K562 (cell line): ENCODE measurements at regions not wholly inside any gene's neighbourhood (a gene's known extent, or its start where the extent isn't known, plus 50 kb on each side); places are given as distances from the start of the nearest gene placed in this dataset.

Experiments used
- ATAC-seq: fragments of 200-7000 bp; cut with Tn5 transposase; 3 replicates; pipeline ENCODE4 v1.9.1; 2020; ENCODE audit warnings: moderate library complexity
- BruUV-seq: library from RNA; stranded (reverse); fragments of 400-500 nt; replicated peaks from 2 replicates; lab custom pipeline; 2021; lab: Mats Ljungman, UMichigan
- CTCF ChIA-PET: fragments of 300-600 bp; formaldehyde crosslinking; extraction: SDS; loops from one replicate; lab custom pipeline; 2021; ENCODE audit warnings: low intra/inter-chr PET ratio; lab: Yijun Ruan, JAX
- POLR2A ChIA-PET: fragments of 300-600, 350-650 bp; sonication (Branson Sonifier 250); formaldehyde crosslinking; extraction: SDS; loops from one replicate; lab custom pipeline; 2021; ENCODE audit warnings: antibody characterized with exemption, inconsistent platforms; lab: Yijun Ruan, JAX
- DNase-seq, 4 experiments: peaks; one replicate each; pipeline versions ENCODE4 v3.0.0 to v3.0.0-alpha.2; 2011 to 2018; ENCODE audit warnings: low spot score in 3 of 4, mixed read lengths in 3 of 4; ENCODE audit errors: extremely low read depth in 1 of 4
- FAIRE-seq: peaks from 2 replicates; lab custom pipeline; 2011; peaks lifted over from hg19 to GRCh38; lab: Jason Lieb, UNC
- H2AFZ ChIP-seq: 2 replicates; pipeline ENCODE4 v1.6.0; 2011; ENCODE audit warnings: low read depth, low read length, control low read depth, inconsistent platforms
- H3K27ac ChIP-seq: fragments of 200-600 bp; 3 replicates; pipeline ENCODE4 v1.8.0; 2011; ENCODE audit warnings: low read depth, mild to moderate bottlenecking, control low read depth, inconsistent platforms, low read length, moderate library complexity, mixed read lengths; ENCODE audit errors: extremely low read depth
- H3K27me3 ChIP-seq, 2 experiments: fragments of 300-600 bp in 1 of 2; 2 replicates in 1 of 2; 3 replicates in 1 of 2; pipeline versions ENCODE4 v1.6.0 to v1.8.0; 2011; ENCODE audit warnings: inconsistent platforms in 2 of 2, low read length in 2 of 2, mild to moderate bottlenecking in 1 of 2, mixed read lengths in 1 of 2, moderate library complexity in 1 of 2; ENCODE audit not compliant: control insufficient read depth in 2 of 2, insufficient read depth in 2 of 2
- H3K36me3 ChIP-seq: fragments of 300-600 bp; 3 replicates; pipeline ENCODE4 v1.8.0; 2011; ENCODE audit warnings: mild to moderate bottlenecking, low read length, inconsistent platforms; ENCODE audit not compliant: control insufficient read depth, insufficient read depth
- H3K4me1 ChIP-seq, 2 experiments: fragments of 200-600 bp in 1 of 2; replicated peaks in 1 of 2; 2 replicates in 1 of 2; 3 replicates in 1 of 2; pipeline versions ENCODE4 v1.5.1 to v1.8.0; 2011; ENCODE audit warnings: inconsistent platforms in 2 of 2, low read length in 2 of 2, mild to moderate bottlenecking in 1 of 2, mixed read lengths in 1 of 2, moderate library complexity in 1 of 2; ENCODE audit not compliant: control insufficient read depth in 2 of 2, insufficient read depth in 2 of 2
- H3K4me2 ChIP-seq: 2 replicates; pipeline ENCODE4 v1.6.1; 2011; ENCODE audit warnings: low read length, control low read depth, inconsistent platforms, mixed read lengths; ENCODE audit not compliant: insufficient read depth
- H3K4me3 ChIP-seq: fragments of 200-600 bp; sonication (generic), shearing (Covaris generic); 2 replicates; pipeline ENCODE4 v1.5.1; 2016; ENCODE audit warnings: control low read depth, inconsistent platforms
- H3K79me2 ChIP-seq: fragments of 200-600 bp; 3 replicates; pipeline ENCODE4 v1.8.0; 2011; ENCODE audit warnings: low read length, inconsistent platforms; ENCODE audit not compliant: control insufficient read depth, insufficient read depth
- H3K9ac ChIP-seq, 2 experiments: 2 replicates each; pipeline versions ENCODE4 v1.6.0 to v1.6.1; 2011; ENCODE audit warnings: low read depth in 2 of 2, low read length in 2 of 2, control low read depth in 1 of 2, inconsistent platforms in 1 of 2, mild to moderate bottlenecking in 1 of 2, mixed read lengths in 1 of 2; ENCODE audit not compliant: insufficient read depth in 1 of 2
- H3K9me1 ChIP-seq: one replicate; pipeline ENCODE4 v1.6.0; 2011; ENCODE audit warnings: inconsistent platforms, mild to moderate bottlenecking, low read length, moderate library complexity; ENCODE audit not compliant: control insufficient read depth, insufficient read depth
- H3K9me3 ChIP-seq: replicated peaks from 2 replicates; pipeline ENCODE4 v1.5.1; 2011; ENCODE audit warnings: low read depth, low read length, inconsistent platforms; ENCODE audit not compliant: control insufficient read depth, insufficient read depth
- H4K20me1 ChIP-seq: replicated peaks from 2 replicates; pipeline ENCODE4 v1.6.1; 2011; ENCODE audit warnings: low read length, inconsistent platforms, mixed read lengths; ENCODE audit not compliant: control insufficient read depth, insufficient read depth
- EZH2 ChIP-seq: IDR thresholded peaks from 2 replicates; pipeline ENCODE4 v1.6.1; 2012; ENCODE audit warnings: low read depth, mild to moderate bottlenecking, inconsistent platforms, low read length, borderline replicate concordance
- HDGF ChIP-seq: fragments of 450-650 bp; IDR thresholded peaks from 2 replicates; pipeline ENCODE4 v1.6.1; 2016
- NRF1 ChIP-seq, 2 experiments: fragments of 450-650 bp; IDR thresholded peaks in 1 of 2; conservative IDR thresholded peaks in 1 of 2; 2 replicates each; pipeline ENCODE4 v1.6.1; 2014; ENCODE audit warnings: mild to moderate bottlenecking in 2 of 2
- WGBS: fragments of 100-300 bp; shearing (Covaris generic); methylation state at CpG from one replicate; pipeline ENCODE4 v1.1.6; 2016; ENCODE audit warnings: low coverage, mixed read lengths; ENCODE audit not compliant: insufficient coverage; ENCODE audit errors: missing lambda C conversion rate; 5-methylcytosine and 5-hydroxymethylcytosine counted together
- in situ Hi-C: fragments of 300-500 bp; cut with MboI; formaldehyde crosslinking; loops from 4 replicates; pipeline ENCODE4 v1.15.0; 2018; ENCODE audit warnings: inconsistent platforms, mixed read lengths
- intact Hi-C: fragments of 100-400 bp; cut with micrococcal nuclease; formaldehyde crosslinking; loops from 2 replicates; pipeline ENCODE4 v1.14.2; 2022
- TF ChIP-seq, protein P1 (sequence below), 2 experiments: fragments of 450-650 bp in 1 of 2; IDR thresholded peaks; 2 replicates each; pipeline ENCODE4 v1.6.1; 2011 to 2017; ENCODE audit warnings: low read depth in 2 of 2, antibody characterized with exemption in 1 of 2, borderline replicate concordance in 1 of 2, low read length in 1 of 2, mild to moderate bottlenecking in 1 of 2, mixed read lengths in 1 of 2; ENCODE audit not compliant: control insufficient read depth in 1 of 2

DNA sequence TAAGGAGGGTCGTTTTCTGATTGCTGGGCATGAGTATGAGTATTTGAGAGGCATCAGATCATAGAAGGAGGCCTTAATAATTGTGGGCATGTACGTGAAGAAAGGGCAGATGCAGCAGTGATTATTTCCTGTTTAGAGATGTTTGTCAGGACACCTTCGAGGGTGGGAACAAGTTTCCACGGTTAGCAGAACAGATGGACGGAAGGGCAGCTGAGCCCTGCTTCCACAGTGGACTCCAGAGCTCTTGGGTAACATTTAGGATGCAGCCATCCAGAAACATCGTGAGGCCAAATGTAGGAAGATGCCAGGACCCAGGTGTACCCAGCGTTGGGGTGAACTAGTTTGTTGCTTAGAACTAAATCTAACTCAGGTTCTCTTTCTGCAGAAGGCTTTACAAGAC is 231.3 kb upstream of the FAT1 start:
- CTCF ChIA-PET, result no interaction called here
- Histone ChIP-seq H3K4me3 (no peak overlapping the region), H3K9ac (no peak overlapping the region), H3K9me1 (no peaks in the 10 kb centered on the region), H3K79me2 (no peaks in the 10 kb centered on the region), H2AFZ (no peak overlapping the region), H3K27me3 (peaks cover 9 to 22% of the 10 kb centered on the region in 2 experiments; a peak in 4 of 5 replicates), H3K36me3 (no peaks in the 10 kb centered on the region), H3K27ac (no peak overlapping the region), H4K20me1 (no peaks in the 10 kb centered on the region), H3K4me1 (no peaks in the 10 kb centered on the region)
- DNase-seq, result no peak
- POLR2A ChIA-PET, result no interaction called here
- in situ Hi-C loops (no loop called here), intact Hi-C loops (no loop called here)
- no TSS peak for BruUV-seq
- ATAC-seq, result no peak
- no peak for FAIRE-seq
- WGBS, result 3% methylated on average over 7 of the region's 7 CpGs
- TF ChIP-seq NRF1 (conservative IDR thresholded peaks at IDR 0.05 in 1 of 2, IDR thresholded peaks at IDR 0.05 in 1 of 2) (no peak), HDGF (no peak)
- TF ChIP-seq, all 486 proteins: peak for 0
- no peak overlapping the region for H3K4me2 ChIP-seq
- H3K9me3 ChIP-seq, result no peaks in the 10 kb centered on the region

DNA sequence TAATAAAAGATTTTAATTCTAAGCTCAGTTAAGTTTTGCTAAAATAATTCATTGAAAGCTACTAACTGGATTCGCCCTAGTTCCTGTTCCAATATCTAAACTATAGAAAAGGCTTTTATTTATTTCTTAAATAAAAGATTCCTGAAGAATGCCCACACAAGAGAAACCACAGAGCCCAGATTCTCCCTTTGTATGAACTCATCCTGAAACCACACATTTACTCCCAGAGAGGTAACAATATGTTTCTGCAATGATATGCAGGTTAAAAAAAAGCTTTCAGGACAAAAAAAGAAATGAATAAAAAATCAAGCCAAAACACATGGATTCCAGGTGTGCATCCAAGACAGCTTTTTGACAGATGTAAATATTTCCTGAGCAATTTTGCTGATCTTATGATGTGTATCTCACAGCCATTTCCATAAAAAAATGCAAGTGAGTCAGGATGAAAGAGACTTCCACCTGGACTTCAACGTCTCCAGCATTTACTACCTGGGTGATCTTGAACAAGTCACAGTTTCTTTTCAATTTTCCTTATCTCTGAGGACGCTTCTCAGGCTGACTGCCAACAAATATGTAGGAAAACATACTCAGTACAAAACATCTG is 234.4 kb upstream of the FAT1 start:
- BruUV-seq, result no TSS peak
- ATAC-seq, result no peak
- Histone ChIP-seq H3K4me2 (no peak overlapping the region), H3K4me3 (no peak overlapping the region), H3K9ac (no peak overlapping the region), H3K9me3 (no peaks in the 10 kb centered on the region), H3K36me3 (no peaks in the 10 kb centered on the region), H3K79me2 (no peaks in the 10 kb centered on the region), H3K27me3 (peaks cover 9 to 21% of the 10 kb centered on the region in 2 experiments; a peak in 4 of 5 replicates), H3K27ac (no peak overlapping the region), H4K20me1 (no peaks in the 10 kb centered on the region), H3K4me1 (no peaks in the 10 kb centered on the region), H3K9me1 (no peaks in the 10 kb centered on the region), H2AFZ (no peak overlapping the region)
- in situ Hi-C loops, result no loop called here
- TF ChIP-seq EZH2, result no peak
- TF ChIP-seq, protein P1, sequence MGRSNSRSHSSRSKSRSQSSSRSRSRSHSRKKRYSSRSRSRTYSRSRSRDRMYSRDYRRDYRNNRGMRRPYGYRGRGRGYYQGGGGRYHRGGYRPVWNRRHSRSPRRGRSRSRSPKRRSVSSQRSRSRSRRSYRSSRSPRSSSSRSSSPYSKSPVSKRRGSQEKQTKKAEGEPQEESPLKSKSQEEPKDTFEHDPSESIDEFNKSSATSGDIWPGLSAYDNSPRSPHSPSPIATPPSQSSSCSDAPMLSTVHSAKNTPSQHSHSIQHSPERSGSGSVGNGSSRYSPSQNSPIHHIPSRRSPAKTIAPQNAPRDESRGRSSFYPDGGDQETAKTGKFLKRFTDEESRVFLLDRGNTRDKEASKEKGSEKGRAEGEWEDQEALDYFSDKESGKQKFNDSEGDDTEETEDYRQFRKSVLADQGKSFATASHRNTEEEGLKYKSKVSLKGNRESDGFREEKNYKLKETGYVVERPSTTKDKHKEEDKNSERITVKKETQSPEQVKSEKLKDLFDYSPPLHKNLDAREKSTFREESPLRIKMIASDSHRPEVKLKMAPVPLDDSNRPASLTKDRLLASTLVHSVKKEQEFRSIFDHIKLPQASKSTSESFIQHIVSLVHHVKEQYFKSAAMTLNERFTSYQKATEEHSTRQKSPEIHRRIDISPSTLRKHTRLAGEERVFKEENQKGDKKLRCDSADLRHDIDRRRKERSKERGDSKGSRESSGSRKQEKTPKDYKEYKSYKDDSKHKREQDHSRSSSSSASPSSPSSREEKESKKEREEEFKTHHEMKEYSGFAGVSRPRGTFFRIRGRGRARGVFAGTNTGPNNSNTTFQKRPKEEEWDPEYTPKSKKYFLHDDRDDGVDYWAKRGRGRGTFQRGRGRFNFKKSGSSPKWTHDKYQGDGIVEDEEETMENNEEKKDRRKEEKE (IDR thresholded peaks at IDR 0.05; ENCODE audit: borderline replicate concordance in 1 of 2, control insufficient read depth in 1 of 2, low read depth in 2 of 2, low read length in 1 of 2), result no peak
- 0% methylated on average over 3 of the region's 3 CpGs for WGBS
- CTCF ChIA-PET, result no interaction called here
- DNase-seq, result no peak
- intact Hi-C loops, result no loop called here
- POLR2A ChIA-PET, result no interaction called here
- no peak for FAIRE-seq
